GM23338 (cell line): ENCODE measurements at regions not wholly inside any gene's neighbourhood (a gene's known extent, or its start where the extent isn't known, plus 50 kb on each side); places are given as distances from the start of the nearest gene placed in this dataset.

Experiments
- ATAC-seq: fragments of 200-7000 bp; cut with Tn5 transposase; 3 replicates; pipeline ENCODE4 v1.9.1; 2020
- DNase-seq: peaks from one replicate; pipeline ENCODE4 v3.0.0-alpha.2; 2015; ENCODE audit warnings: low spot score
- H2AFZ ChIP-seq: fragments of 200-600 bp; sonication (generic); 2 replicates; pipeline ENCODE4 v1.8.0; 2016; ENCODE audit warnings: antibody characterized with exemption, mild to moderate bottlenecking, moderate library complexity
- H3F3A ChIP-seq: fragments of 200-600 bp; sonication (generic); replicated peaks from 2 replicates; pipeline ENCODE4 v1.8.0; 2017; ENCODE audit warnings: antibody characterized with exemption, mixed run types, low read depth
- H3K27ac ChIP-seq: fragments of 200-600 bp; sonication (generic); 2 replicates; pipeline ENCODE4 v1.6.1; 2016; ENCODE audit warnings: low read depth
- H3K27me3 ChIP-seq: fragments of 200-600 bp; sonication (generic); 2 replicates; pipeline ENCODE4 v1.8.0; 2016; ENCODE audit warnings: mild to moderate bottlenecking, mixed run types, moderate library complexity; ENCODE audit not compliant: insufficient read depth
- H3K36me3 ChIP-seq: fragments of 200-600 bp; sonication (generic); 2 replicates; pipeline ENCODE4 v1.8.0; 2016; ENCODE audit warnings: mild to moderate bottlenecking; ENCODE audit not compliant: insufficient read depth
- H3K4me1 ChIP-seq: fragments of 200-600 bp; sonication (generic); 2 replicates; pipeline ENCODE4 v1.8.0; 2016; ENCODE audit warnings: mild to moderate bottlenecking, moderate library complexity; ENCODE audit not compliant: insufficient read depth
- H3K4me2 ChIP-seq: fragments of 200-600 bp; sonication (generic); 2 replicates; pipeline ENCODE4 v1.7.1; 2017; ENCODE audit warnings: mixed run types
- H3K4me3 ChIP-seq: fragments of 200-600 bp; sonication (generic); 2 replicates; pipeline ENCODE4 v1.6.1; 2016; ENCODE audit warnings: mixed run types
- H3K79me2 ChIP-seq: fragments of 200-600 bp; sonication (generic); replicated peaks from 2 replicates; pipeline ENCODE4 v1.8.0; 2017; ENCODE audit warnings: mild to moderate bottlenecking; ENCODE audit not compliant: insufficient read depth
- H3K9me2 ChIP-seq: fragments of 200-600 bp; sonication (generic); 2 replicates; pipeline ENCODE4 v1.8.0; 2017; ENCODE audit not compliant: insufficient read depth
- H4K20me1 ChIP-seq: fragments of 200-600 bp; sonication (generic); replicated peaks from 2 replicates; pipeline ENCODE4 v1.8.0; 2017; ENCODE audit warnings: mild to moderate bottlenecking; ENCODE audit not compliant: insufficient read depth
- H3K27ac Mint-ChIP-seq: 2 replicates; pipeline ENCODE4 v1.8.0; 2020; ENCODE audit warnings: inconsistent platforms, mild to moderate bottlenecking, moderate library complexity, mixed read lengths
- H3K27me3 Mint-ChIP-seq: 3 replicates; pipeline ENCODE4 v1.8.0; 2022; ENCODE audit warnings: low read depth, mild to moderate bottlenecking, moderate library complexity, mixed read lengths, inconsistent platforms; ENCODE audit not compliant: insufficient read depth, poor library complexity
- H3K36me3 Mint-ChIP-seq: 3 replicates; pipeline ENCODE4 v1.8.0; 2021; ENCODE audit warnings: low read depth, mild to moderate bottlenecking, inconsistent platforms, moderate library complexity, mixed read lengths
- H3K4me1 Mint-ChIP-seq: 3 replicates; pipeline ENCODE4 v1.8.0; 2020; ENCODE audit warnings: mild to moderate bottlenecking, inconsistent platforms, mixed read lengths
- H3K4me3 Mint-ChIP-seq: 3 replicates; pipeline ENCODE4 v1.8.0; 2021; ENCODE audit warnings: moderate library complexity, mild to moderate bottlenecking, inconsistent platforms, mixed read lengths
- H3K9me3 Mint-ChIP-seq: 3 replicates; pipeline ENCODE4 v1.8.0; 2020; ENCODE audit warnings: moderate library complexity, mild to moderate bottlenecking, inconsistent platforms, mixed read lengths
- CREB1 ChIP-seq: fragments of 250-450 bp; sonication (Bioruptor Pico); IDR thresholded peaks from 2 replicates; pipeline ENCODE4 v1.5.0; 2020; ENCODE audit warnings: low read depth, mild to moderate bottlenecking, moderate library complexity
- EZH2phosphoT487 ChIP-seq: fragments of 200-600 bp; sonication (generic); IDR thresholded peaks from one replicate; pipeline ENCODE4 v1.8.1; 2018; ENCODE audit warnings: antibody characterized with exemption; ENCODE audit not compliant: unreplicated experiment
- JUNB ChIP-seq: IDR thresholded peaks from one replicate; pipeline ENCODE4 v1.6.1; 2016; ENCODE audit warnings: antibody characterized with exemption; ENCODE audit not compliant: unreplicated experiment
- NANOG ChIP-seq: IDR thresholded peaks from 2 replicates; pipeline ENCODE4 v1.6.1; 2016; ENCODE audit warnings: antibody characterized with exemption, borderline replicate concordance
- POLR2AphosphoS5 ChIP-seq: IDR thresholded peaks from 2 replicates; pipeline ENCODE4 v1.6.1; 2016; ENCODE audit warnings: antibody characterized with exemption, low read depth
- TF ChIP-seq, protein P1 (sequence below): IDR thresholded peaks from one replicate; pipeline ENCODE4 v1.6.1; 2018; ENCODE audit warnings: antibody characterized with exemption; ENCODE audit not compliant: unreplicated experiment
- TF ChIP-seq, protein P2 (sequence below): fragments of 250-450 bp; sonication (Bioruptor Pico); IDR thresholded peaks from 2 replicates; pipeline ENCODE4 v1.5.0; 2020; ENCODE audit warnings: mild to moderate bottlenecking, moderate library complexity
- TF ChIP-seq, protein P3 (sequence below): IDR thresholded peaks from 2 replicates; pipeline ENCODE4 v1.6.1; 2016; ENCODE audit warnings: antibody characterized with exemption
- TF ChIP-seq, protein P4 (sequence below), 2 experiments: fragments of 200-600 bp in 1 of 2; sonication (generic) in 1 of 2; conservative IDR thresholded peaks; 2 replicates each; pipeline versions ENCODE4 v1.5.1 to v1.6.1; 2016 to 2017; ENCODE audit warnings: antibody characterized with exemption in 2 of 2, low read depth in 2 of 2, mild to moderate bottlenecking in 2 of 2, moderate library complexity in 1 of 2

DNA sequence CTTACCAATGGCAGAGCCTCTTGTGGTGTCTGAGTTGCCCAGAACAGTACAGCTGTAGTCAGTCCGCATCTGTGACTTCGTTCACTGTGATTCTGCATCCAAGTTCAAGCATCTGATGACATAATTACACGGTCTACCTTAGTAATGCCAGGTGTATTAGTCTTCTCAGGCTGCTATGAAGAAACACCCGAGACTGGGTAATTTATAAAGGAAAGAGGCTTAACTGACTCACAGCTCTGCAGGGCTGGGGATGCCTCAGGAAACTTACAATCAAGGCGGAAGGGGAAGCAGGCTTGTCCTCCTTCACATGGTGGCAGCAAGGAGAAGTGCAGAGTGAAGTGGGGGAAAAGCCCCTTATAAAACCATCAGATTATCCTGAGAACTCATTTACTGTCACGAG, 163.9 kb upstream of the SULF2 start (continued):
- TF ChIP-seq, protein P1, sequence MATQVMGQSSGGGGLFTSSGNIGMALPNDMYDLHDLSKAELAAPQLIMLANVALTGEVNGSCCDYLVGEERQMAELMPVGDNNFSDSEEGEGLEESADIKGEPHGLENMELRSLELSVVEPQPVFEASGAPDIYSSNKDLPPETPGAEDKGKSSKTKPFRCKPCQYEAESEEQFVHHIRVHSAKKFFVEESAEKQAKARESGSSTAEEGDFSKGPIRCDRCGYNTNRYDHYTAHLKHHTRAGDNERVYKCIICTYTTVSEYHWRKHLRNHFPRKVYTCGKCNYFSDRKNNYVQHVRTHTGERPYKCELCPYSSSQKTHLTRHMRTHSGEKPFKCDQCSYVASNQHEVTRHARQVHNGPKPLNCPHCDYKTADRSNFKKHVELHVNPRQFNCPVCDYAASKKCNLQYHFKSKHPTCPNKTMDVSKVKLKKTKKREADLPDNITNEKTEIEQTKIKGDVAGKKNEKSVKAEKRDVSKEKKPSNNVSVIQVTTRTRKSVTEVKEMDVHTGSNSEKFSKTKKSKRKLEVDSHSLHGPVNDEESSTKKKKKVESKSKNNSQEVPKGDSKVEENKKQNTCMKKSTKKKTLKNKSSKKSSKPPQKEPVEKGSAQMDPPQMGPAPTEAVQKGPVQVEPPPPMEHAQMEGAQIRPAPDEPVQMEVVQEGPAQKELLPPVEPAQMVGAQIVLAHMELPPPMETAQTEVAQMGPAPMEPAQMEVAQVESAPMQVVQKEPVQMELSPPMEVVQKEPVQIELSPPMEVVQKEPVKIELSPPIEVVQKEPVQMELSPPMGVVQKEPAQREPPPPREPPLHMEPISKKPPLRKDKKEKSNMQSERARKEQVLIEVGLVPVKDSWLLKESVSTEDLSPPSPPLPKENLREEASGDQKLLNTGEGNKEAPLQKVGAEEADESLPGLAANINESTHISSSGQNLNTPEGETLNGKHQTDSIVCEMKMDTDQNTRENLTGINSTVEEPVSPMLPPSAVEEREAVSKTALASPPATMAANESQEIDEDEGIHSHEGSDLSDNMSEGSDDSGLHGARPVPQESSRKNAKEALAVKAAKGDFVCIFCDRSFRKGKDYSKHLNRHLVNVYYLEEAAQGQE: no peak

DNA sequence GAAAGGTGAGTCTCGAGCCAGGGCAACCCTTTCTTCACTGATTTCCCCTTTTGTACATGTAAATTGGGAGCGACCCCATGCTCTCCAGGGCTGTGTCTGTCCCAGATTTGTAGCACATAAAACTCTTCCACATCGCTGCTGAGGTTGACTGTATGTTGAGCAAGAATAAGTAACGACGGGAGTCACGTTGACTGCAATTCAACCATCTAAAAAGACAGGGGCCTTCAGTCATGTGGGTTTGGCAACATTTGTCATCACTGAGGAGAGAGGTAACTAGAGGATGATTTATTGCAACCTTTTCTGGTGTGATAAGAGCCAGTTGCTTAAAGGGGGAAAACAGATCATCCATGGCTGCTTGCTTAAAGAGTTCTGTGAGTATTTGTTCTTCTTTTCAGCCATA, 159.4 kb upstream of the SULF2 start:
- H3K27ac Mint-ChIP-seq: no peak overlapping the region
- TF ChIP-seq, protein P2, sequence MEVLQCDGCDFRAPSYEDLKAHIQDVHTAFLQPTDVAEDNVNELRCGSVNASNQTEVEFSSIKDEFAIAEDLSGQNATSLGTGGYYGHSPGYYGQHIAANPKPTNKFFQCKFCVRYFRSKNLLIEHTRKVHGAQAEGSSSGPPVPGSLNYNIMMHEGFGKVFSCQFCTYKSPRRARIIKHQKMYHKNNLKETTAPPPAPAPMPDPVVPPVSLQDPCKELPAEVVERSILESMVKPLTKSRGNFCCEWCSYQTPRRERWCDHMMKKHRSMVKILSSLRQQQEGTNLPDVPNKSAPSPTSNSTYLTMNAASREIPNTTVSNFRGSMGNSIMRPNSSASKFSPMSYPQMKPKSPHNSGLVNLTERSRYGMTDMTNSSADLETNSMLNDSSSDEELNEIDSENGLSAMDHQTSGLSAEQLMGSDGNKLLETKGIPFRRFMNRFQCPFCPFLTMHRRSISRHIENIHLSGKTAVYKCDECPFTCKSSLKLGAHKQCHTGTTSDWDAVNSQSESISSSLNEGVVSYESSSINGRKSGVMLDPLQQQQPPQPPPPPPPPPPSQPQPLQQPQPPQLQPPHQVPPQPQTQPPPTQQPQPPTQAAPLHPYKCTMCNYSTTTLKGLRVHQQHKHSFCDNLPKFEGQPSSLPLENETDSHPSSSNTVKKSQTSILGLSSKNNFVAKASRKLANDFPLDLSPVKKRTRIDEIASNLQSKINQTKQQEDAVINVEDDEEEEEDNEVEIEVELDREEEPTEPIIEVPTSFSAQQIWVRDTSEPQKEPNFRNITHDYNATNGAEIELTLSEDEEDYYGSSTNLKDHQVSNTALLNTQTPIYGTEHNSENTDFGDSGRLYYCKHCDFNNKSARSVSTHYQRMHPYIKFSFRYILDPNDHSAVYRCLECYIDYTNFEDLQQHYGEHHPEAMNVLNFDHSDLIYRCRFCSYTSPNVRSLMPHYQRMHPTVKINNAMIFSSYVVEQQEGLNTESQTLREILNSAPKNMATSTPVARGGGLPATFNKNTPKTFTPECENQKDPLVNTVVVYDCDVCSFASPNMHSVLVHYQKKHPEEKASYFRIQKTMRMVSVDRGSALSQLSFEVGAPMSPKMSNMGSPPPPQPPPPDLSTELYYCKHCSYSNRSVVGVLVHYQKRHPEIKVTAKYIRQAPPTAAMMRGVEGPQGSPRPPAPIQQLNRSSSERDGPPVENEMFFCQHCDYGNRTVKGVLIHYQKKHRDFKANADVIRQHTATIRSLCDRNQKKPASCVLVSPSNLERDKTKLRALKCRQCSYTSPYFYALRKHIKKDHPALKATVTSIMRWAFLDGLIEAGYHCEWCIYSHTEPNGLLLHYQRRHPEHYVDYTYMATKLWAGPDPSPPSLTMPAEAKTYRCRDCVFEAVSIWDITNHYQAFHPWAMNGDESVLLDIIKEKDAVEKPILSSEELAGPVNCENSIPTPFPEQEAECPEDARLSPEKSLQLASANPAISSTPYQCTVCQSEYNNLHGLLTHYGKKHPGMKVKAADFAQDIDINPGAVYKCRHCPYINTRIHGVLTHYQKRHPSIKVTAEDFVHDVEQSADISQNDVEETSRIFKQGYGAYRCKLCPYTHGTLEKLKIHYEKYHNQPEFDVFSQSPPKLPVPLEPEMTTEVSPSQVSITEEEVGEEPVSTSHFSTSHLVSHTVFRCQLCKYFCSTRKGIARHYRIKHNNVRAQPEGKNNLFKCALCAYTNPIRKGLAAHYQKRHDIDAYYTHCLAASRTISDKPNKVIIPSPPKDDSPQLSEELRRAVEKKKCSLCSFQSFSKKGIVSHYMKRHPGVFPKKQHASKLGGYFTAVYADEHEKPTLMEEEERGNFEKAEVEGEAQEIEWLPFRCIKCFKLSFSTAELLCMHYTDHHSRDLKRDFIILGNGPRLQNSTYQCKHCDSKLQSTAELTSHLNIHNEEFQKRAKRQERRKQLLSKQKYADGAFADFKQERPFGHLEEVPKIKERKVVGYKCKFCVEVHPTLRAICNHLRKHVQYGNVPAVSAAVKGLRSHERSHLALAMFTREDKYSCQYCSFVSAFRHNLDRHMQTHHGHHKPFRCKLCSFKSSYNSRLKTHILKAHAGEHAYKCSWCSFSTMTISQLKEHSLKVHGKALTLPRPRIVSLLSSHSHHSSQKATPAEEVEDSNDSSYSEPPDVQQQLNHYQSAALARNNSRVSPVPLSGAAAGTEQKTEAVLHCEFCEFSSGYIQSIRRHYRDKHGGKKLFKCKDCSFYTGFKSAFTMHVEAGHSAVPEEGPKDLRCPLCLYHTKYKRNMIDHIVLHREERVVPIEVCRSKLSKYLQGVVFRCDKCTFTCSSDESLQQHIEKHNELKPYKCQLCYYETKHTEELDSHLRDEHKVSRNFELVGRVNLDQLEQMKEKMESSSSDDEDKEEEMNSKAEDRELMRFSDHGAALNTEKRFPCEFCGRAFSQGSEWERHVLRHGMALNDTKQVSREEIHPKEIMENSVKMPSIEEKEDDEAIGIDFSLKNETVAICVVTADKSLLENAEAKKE (CRISPR knock-in tag): no peak
- TF ChIP-seq JUNB (no peak), EZH2phosphoT487 (no peak), CREB1 (CRISPR knock-in tag) (no peak), NANOG (no peak), POLR2AphosphoS5 (no peak)
- TF ChIP-seq, protein P1: no peak
- TF ChIP-seq, protein P3, sequence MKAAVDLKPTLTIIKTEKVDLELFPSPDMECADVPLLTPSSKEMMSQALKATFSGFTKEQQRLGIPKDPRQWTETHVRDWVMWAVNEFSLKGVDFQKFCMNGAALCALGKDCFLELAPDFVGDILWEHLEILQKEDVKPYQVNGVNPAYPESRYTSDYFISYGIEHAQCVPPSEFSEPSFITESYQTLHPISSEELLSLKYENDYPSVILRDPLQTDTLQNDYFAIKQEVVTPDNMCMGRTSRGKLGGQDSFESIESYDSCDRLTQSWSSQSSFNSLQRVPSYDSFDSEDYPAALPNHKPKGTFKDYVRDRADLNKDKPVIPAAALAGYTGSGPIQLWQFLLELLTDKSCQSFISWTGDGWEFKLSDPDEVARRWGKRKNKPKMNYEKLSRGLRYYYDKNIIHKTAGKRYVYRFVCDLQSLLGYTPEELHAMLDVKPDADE: no peak
- TF ChIP-seq, protein P4, sequence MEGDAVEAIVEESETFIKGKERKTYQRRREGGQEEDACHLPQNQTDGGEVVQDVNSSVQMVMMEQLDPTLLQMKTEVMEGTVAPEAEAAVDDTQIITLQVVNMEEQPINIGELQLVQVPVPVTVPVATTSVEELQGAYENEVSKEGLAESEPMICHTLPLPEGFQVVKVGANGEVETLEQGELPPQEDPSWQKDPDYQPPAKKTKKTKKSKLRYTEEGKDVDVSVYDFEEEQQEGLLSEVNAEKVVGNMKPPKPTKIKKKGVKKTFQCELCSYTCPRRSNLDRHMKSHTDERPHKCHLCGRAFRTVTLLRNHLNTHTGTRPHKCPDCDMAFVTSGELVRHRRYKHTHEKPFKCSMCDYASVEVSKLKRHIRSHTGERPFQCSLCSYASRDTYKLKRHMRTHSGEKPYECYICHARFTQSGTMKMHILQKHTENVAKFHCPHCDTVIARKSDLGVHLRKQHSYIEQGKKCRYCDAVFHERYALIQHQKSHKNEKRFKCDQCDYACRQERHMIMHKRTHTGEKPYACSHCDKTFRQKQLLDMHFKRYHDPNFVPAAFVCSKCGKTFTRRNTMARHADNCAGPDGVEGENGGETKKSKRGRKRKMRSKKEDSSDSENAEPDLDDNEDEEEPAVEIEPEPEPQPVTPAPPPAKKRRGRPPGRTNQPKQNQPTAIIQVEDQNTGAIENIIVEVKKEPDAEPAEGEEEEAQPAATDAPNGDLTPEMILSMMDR (conservative IDR thresholded peaks at IDR 0.05; ENCODE audit: low read depth in 2 of 2): no peak
- H3K9me3 Mint-ChIP-seq: no peaks in the 10 kb centered on the region
- ATAC-seq (no peak), DNase-seq (no peak)
- Histone ChIP-seq H3K4me3 (no peak overlapping the region), H3F3A (no peaks in the 10 kb centered on the region), H3K4me1 (0 out of 2 replicates have a peak, but pooled peaks cover under 1% of the 10 kb centered on the region), H4K20me1 (no peaks in the 10 kb centered on the region), H3K36me3 (no peaks in the 10 kb centered on the region), H3K79me2 (no peaks in the 10 kb centered on the region), H3K27ac (no peak overlapping the region), H2AFZ (no peak overlapping the region), H3K9me2 (no peaks in the 10 kb centered on the region), H3K27me3 (no peaks in the 10 kb centered on the region), H3K4me2 (no peak overlapping the region)
- H3K27me3 Mint-ChIP-seq: peaks cover 12% of the 10 kb centered on the region
- H3K36me3 Mint-ChIP-seq: no peaks in the 10 kb centered on the region
- H3K4me1 Mint-ChIP-seq: peaks cover 4% of the 10 kb centered on the region
- H3K4me3 Mint-ChIP-seq: no peak overlapping the region
